PC-9 (cell line): ENCODE measurements at regions not wholly inside any gene's neighbourhood (a gene's known extent, or its start where the extent isn't known, plus 50 kb on each side); places are given as distances from the start of the nearest gene placed in this dataset.

Source experiments
- CTCF ChIP-seq: fragments of 200-600 bp; sonication (generic); conservative IDR thresholded peaks from 2 replicates; pipeline ENCODE4 v1.6.1; 2017; ENCODE audit warnings: mixed run types, antibody characterized with exemption, mild to moderate bottlenecking, moderate library complexity
- EZH2 ChIP-seq: fragments of 200-600 bp; sonication (generic); IDR thresholded peaks from 2 replicates; pipeline ENCODE4 v1.8.0; 2017; ENCODE audit warnings: antibody characterized with exemption, low read depth

DNA sequence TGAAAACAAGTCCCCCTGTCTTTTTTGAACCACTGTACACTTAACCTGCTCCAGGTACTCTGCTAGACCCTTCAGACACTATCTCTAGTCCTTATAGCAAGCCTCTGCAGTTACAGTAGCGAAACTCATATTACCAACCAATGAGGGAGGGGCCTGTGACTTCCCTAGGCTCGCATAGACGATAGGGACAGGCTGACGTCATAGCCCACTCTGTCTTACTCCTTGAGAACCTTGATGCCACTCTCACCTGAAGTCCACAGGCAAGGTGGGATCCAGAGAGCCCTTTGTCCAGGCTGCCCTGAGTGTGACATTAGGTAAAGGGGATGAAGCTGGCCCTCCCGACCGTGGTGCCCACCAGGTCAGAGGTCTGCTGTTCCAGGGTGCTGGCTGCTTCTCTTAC, 65.3 kb downstream of the ACTBL2 start:
- TF ChIP-seq CTCF = no peak
- TF ChIP-seq EZH2 = no peak
